Inflammatory macrophage treated with lipopolysaccharide for 1 hour (primary cell): ENCODE measurements at regions not wholly inside any gene's neighbourhood (a gene's known extent, or its start where the extent isn't known, plus 50 kb on each side); places are given as distances from the start of the nearest gene placed in this dataset.

ENCODE experiments used
- DNase-seq, 2 donors: peaks; one replicate each; pipeline ENCODE4 v3.0.0-alpha.2; 2020 to 2022

GRCh38 chr2:66851449-66851872 is 416.5 kb downstream of the MEIS1 start:
- no peak for DNase-seq

GRCh38 chr2:66852953-66853352 is 418.0 kb downstream of the MEIS1 start:
- no peak for DNase-seq

GRCh38 chr2:66853585-66853984 is 418.7 kb downstream of the MEIS1 start:
- no peak for DNase-seq

- DNase-seq = no peak
Measured at GRCh38 chr2:66854298-66854697, 419.4 kb downstream of the MEIS1 start.

- DNase-seq = no peak
Measured at GRCh38 chr2:66862885-66863650, 428.1 kb downstream of the MEIS1 start.

- DNase-seq = no peak
Measured at GRCh38 chr2:66865161-66865560, 430.2 kb downstream of the MEIS1 start.

GRCh38 chr2:66866331-66867062 is 431.6 kb downstream of the MEIS1 start:
- no peak for DNase-seq

- no peak for DNase-seq
Measured at GRCh38 chr2:66867063-66867441, 432.1 kb downstream of the MEIS1 start.

GRCh38 chr2:66869076-66869475 is 434.2 kb downstream of the MEIS1 start:
- no peak for DNase-seq

- DNase-seq = no peak
Measured at GRCh38 chr2:66872081-66872985, 437.4 kb downstream of the MEIS1 start.

GRCh38 chr2:66872986-66873754 is 438.2 kb downstream of the MEIS1 start:
- no peak for DNase-seq

GRCh38 chr2:66874411-66874810 is 439.5 kb downstream of the MEIS1 start:
- no peak for DNase-seq

GRCh38 chr2:66875941-66876462 is 441.1 kb downstream of the MEIS1 start:
- DNase-seq = no peak

GRCh38 chr2:66885775-66886383 is 451.0 kb downstream of the MEIS1 start:
- no peak for DNase-seq

GRCh38 chr2:66888246-66888645 is 453.3 kb downstream of the MEIS1 start:
- no peak for DNase-seq

- no peak for DNase-seq
Measured at GRCh38 chr2:66888791-66889631, 454.1 kb downstream of the MEIS1 start.

- no peak for DNase-seq
Measured at GRCh38 chr2:66889632-66889882, 454.6 kb downstream of the MEIS1 start.

- no peak for DNase-seq
Measured at GRCh38 chr2:66890166-66890742, 455.3 kb downstream of the MEIS1 start.

- no peak for DNase-seq
Measured at GRCh38 chr2:66895206-66895605, 460.3 kb downstream of the MEIS1 start.

GRCh38 chr2:66896131-66896530 is 461.2 kb downstream of the MEIS1 start:
- DNase-seq = no peak

- DNase-seq = no peak
Measured at GRCh38 chr2:66897181-66897580, 462.3 kb downstream of the MEIS1 start.
